ENCODE measurements at regions not wholly inside any gene's neighbourhood (a gene's known extent, or its start where the extent isn't known, plus 50 kb on each side); places are given as distances from the start of the nearest gene placed in this dataset.

DNA sequence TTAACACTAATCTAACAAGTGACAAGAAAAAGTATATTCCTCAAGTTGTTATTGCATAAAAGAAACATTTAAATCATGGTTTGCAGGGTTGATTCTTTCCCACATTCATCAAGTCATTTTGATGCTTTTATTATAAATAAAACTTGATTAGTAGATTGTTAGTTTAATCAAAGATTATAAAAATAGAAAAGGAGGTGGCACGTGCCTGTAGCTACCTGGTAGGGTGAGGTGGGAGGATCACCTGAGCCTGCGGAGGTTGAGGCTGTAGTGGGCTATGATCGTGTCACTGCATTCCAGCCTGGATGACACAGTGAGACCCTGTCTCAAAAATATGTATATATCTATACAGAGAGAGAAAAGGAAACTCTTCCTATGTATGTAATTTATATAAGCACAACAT, 433.2 kb upstream of the RGS6 start:
- no peaks in the 10 kb centered on the region for H3K36me3 ChIP-seq (ENCODE audit: control insufficient read depth in 2 of 2, extremely low read depth in 1 of 2, insufficient read depth in 2 of 2, low read length in 2 of 2)
- DNase-seq (ENCODE audit: low read depth, low spot score) (no peak), FAIRE-seq (no peak)
- no peak overlapping the region for H3K27ac ChIP-seq (ENCODE audit: insufficient read depth, low read depth, low read length)
- no peaks in the 10 kb centered on the region for H3K9me3 ChIP-seq (replicated peaks; ENCODE audit: control insufficient read depth, insufficient read depth, low read length)
- no peak overlapping the region for H3K4me3 ChIP-seq (replicated peaks in 1 of 3; ENCODE audit: insufficient read depth in 1 of 3, low read depth in 1 of 3, low read length in 3 of 3)
- no peaks in the 10 kb centered on the region for H3K9me1 ChIP-seq (replicated peaks; ENCODE audit: control insufficient read depth, extremely low read depth, insufficient read depth, low read length)
- intact Hi-C loops (cut with micrococcal nuclease): no loop called here
- TF ChIP-seq POLR2A (IDR thresholded peaks at IDR 0.05; ENCODE audit: low read depth, low read length) (no peak), MYC (IDR thresholded peaks at IDR 0.05; ENCODE audit: low read depth, low read length) (no peak), GATA2 (IDR thresholded peaks at IDR 0.05; ENCODE audit: insufficient read depth, insufficient read length, low read depth, low read length) (no peak), EZH2 (IDR thresholded peaks at IDR 0.05; ENCODE audit: borderline replicate concordance, low read depth, low read length, severe bottlenecking) (no peak), FOS (IDR thresholded peaks at IDR 0.05; ENCODE audit: borderline replicate concordance, insufficient read depth, low read length) (no peak), POLR2AphosphoS5 (IDR thresholded peaks at IDR 0.05; ENCODE audit: insufficient read depth, low read depth, low read length) (no peak), JUN (IDR thresholded peaks at IDR 0.05; ENCODE audit: borderline replicate concordance, insufficient read depth, insufficient read length, low read depth) (no peak)
- TF ChIP-seq, protein P1, sequence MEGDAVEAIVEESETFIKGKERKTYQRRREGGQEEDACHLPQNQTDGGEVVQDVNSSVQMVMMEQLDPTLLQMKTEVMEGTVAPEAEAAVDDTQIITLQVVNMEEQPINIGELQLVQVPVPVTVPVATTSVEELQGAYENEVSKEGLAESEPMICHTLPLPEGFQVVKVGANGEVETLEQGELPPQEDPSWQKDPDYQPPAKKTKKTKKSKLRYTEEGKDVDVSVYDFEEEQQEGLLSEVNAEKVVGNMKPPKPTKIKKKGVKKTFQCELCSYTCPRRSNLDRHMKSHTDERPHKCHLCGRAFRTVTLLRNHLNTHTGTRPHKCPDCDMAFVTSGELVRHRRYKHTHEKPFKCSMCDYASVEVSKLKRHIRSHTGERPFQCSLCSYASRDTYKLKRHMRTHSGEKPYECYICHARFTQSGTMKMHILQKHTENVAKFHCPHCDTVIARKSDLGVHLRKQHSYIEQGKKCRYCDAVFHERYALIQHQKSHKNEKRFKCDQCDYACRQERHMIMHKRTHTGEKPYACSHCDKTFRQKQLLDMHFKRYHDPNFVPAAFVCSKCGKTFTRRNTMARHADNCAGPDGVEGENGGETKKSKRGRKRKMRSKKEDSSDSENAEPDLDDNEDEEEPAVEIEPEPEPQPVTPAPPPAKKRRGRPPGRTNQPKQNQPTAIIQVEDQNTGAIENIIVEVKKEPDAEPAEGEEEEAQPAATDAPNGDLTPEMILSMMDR (IDR thresholded peaks at IDR 0.05; ENCODE audit: extremely low read depth in 1 of 2, insufficient read depth in 1 of 2, low read depth in 1 of 2, low read length in 2 of 2): no peak
- TF ChIP-seq, protein P2, sequence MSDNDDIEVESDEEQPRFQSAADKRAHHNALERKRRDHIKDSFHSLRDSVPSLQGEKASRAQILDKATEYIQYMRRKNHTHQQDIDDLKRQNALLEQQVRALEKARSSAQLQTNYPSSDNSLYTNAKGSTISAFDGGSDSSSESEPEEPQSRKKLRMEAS (IDR thresholded peaks at IDR 0.05; ENCODE audit: insufficient read depth, insufficient read length): no peak
- no peaks in the 10 kb centered on the region for H3K4me1 ChIP-seq (ENCODE audit: control insufficient read depth, extremely low read depth, insufficient read depth, low read length)
- BruUV-seq (replicated peaks): no TSS peak
- ChIA-PET POLR2A (no interaction called here), CTCF (no interaction called here)
- no peaks in the 10 kb centered on the region for H4K20me1 ChIP-seq (replicated peaks; ENCODE audit: control insufficient read depth, extremely low read depth, insufficient read depth, low read length)
- dilution Hi-C loops (cut with MboI; ENCODE audit: extremely low pct_ligation_motif_present, low sequenced_read_pairs): no loop called here
- H3K79me2 ChIP-seq (ENCODE audit: control insufficient read depth, insufficient read depth, low read length): no peaks in the 10 kb centered on the region
- no peak overlapping the region for H2AFZ ChIP-seq (ENCODE audit: low read depth, low read length)
- no peak overlapping the region for H3K9ac ChIP-seq (replicated peaks; ENCODE audit: extremely low read depth, insufficient read depth, low read length)
- no peak overlapping the region for H3K4me2 ChIP-seq (ENCODE audit: insufficient read depth, low read length)
- no peaks in the 10 kb centered on the region for H3K27me3 ChIP-seq (ENCODE audit: control insufficient read depth in 2 of 2, insufficient read depth in 2 of 2, low read length in 2 of 2)
